ENCODE measurements at regions not wholly inside any gene's neighbourhood (a gene's known extent, or its start where the extent isn't known, plus 50 kb on each side); places are given as distances from the start of the nearest gene placed in this dataset.

GRCh38 chr19:31616031-31616430, 266.8 kb upstream of the TSHZ3 start:
- no peaks in the 10 kb centered on the region for H3K36me3 ChIP-seq (ENCODE audit: control insufficient read depth, insufficient read depth, low read length)
- H3K27ac ChIP-seq (ENCODE audit: low read length), result no peak overlapping the region
- WGBS (ENCODE audit: insufficient coverage, low lambda C conversion rate), result 20% methylated on average over 1 of the region's 3 CpGs
- no peaks in the 10 kb centered on the region for H3K9me3 ChIP-seq (ENCODE audit: control insufficient read depth, low read depth, low read length)
- no peaks in the 10 kb centered on the region for H3K4me1 ChIP-seq (ENCODE audit: control insufficient read depth, insufficient read depth, low read length)
- H3K4me3 ChIP-seq (ENCODE audit: low read length), result no peak overlapping the region
- DNase-seq, result no peak
- no peaks in the 10 kb centered on the region for H3K27me3 ChIP-seq (ENCODE audit: control insufficient read depth, insufficient read depth, low read length)

GRCh38 chr19:31617010-31617585, 267.9 kb upstream of the TSHZ3 start:
- Histone ChIP-seq H3K4me3 (ENCODE audit: low read length) (no peak overlapping the region), H3K27me3 (ENCODE audit: control insufficient read depth, insufficient read depth, low read length) (no peaks in the 10 kb centered on the region), H3K27ac (ENCODE audit: low read length) (no peak overlapping the region), H3K4me1 (ENCODE audit: control insufficient read depth, insufficient read depth, low read length) (no peaks in the 10 kb centered on the region), H3K36me3 (ENCODE audit: control insufficient read depth, insufficient read depth, low read length) (no peaks in the 10 kb centered on the region), H3K9me3 (ENCODE audit: control insufficient read depth, low read depth, low read length) (no peaks in the 10 kb centered on the region)
- no peak for DNase-seq
- WGBS (ENCODE audit: insufficient coverage, low lambda C conversion rate), result no CpG with 5 or more reads among the region's 4 CpGs

GRCh38 chr19:31625056-31625455, 275.8 kb upstream of the TSHZ3 start:
- no peak for DNase-seq

GRCh38 chr19:31625575-31625974, 276.3 kb upstream of the TSHZ3 start:
- Histone ChIP-seq H3K4me1 (ENCODE audit: control insufficient read depth, insufficient read depth, low read length) (no peaks in the 10 kb centered on the region), H3K9me3 (ENCODE audit: control insufficient read depth, low read depth, low read length) (no peaks in the 10 kb centered on the region), H3K27ac (ENCODE audit: low read length) (no peak overlapping the region), H3K36me3 (ENCODE audit: control insufficient read depth, insufficient read depth, low read length) (no peaks in the 10 kb centered on the region), H3K4me3 (ENCODE audit: low read length) (no peak overlapping the region), H3K27me3 (ENCODE audit: control insufficient read depth, insufficient read depth, low read length) (no peaks in the 10 kb centered on the region)
- 67% methylated on average over 1 of the region's 1 CpG for WGBS (ENCODE audit: insufficient coverage, low lambda C conversion rate)
- DNase-seq, result no peak

More at GRCh38 chr19:31625056-31625455, 275.8 kb upstream of the TSHZ3 start:
- H3K27ac ChIP-seq (ENCODE audit: low read length), result no peak overlapping the region
- no peaks in the 10 kb centered on the region for H3K4me1 ChIP-seq (ENCODE audit: control insufficient read depth, insufficient read depth, low read length)
- no peaks in the 10 kb centered on the region for H3K9me3 ChIP-seq (ENCODE audit: control insufficient read depth, low read depth, low read length)
- no peaks in the 10 kb centered on the region for H3K36me3 ChIP-seq (ENCODE audit: control insufficient read depth, insufficient read depth, low read length)
- no peaks in the 10 kb centered on the region for H3K27me3 ChIP-seq (ENCODE audit: control insufficient read depth, insufficient read depth, low read length)
- no CpG with 5 or more reads among the region's 4 CpGs for WGBS (ENCODE audit: insufficient coverage, low lambda C conversion rate)
- no peak overlapping the region for H3K4me3 ChIP-seq (ENCODE audit: low read length)

- no peaks in the 10 kb centered on the region for H3K9me3 ChIP-seq (ENCODE audit: control insufficient read depth, low read depth, low read length)
- WGBS (ENCODE audit: insufficient coverage, low lambda C conversion rate), result no CpG with 5 or more reads among the region's 5 CpGs
- H3K27me3 ChIP-seq (ENCODE audit: control insufficient read depth, insufficient read depth, low read length), result no peaks in the 10 kb centered on the region
- no peak overlapping the region for H3K4me3 ChIP-seq (ENCODE audit: low read length)
- H3K27ac ChIP-seq (ENCODE audit: low read length), result no peak overlapping the region
- DNase-seq, result no peak
- no peaks in the 10 kb centered on the region for H3K36me3 ChIP-seq (ENCODE audit: control insufficient read depth, insufficient read depth, low read length)
- H3K4me1 ChIP-seq (ENCODE audit: control insufficient read depth, insufficient read depth, low read length), result no peaks in the 10 kb centered on the region
Measured at GRCh38 chr19:31626941-31627340, 277.7 kb upstream of the TSHZ3 start.

GRCh38 chr19:31627620-31628365, 278.6 kb upstream of the TSHZ3 start:
- WGBS (ENCODE audit: insufficient coverage, low lambda C conversion rate), result 67% methylated on average over 3 of the region's 23 CpGs
- Histone ChIP-seq H3K4me3 (ENCODE audit: low read length) (no peak overlapping the region), H3K27ac (ENCODE audit: low read length) (no peak overlapping the region), H3K36me3 (ENCODE audit: control insufficient read depth, insufficient read depth, low read length) (no peaks in the 10 kb centered on the region), H3K9me3 (ENCODE audit: control insufficient read depth, low read depth, low read length) (no peaks in the 10 kb centered on the region), H3K27me3 (ENCODE audit: control insufficient read depth, insufficient read depth, low read length) (no peaks in the 10 kb centered on the region), H3K4me1 (ENCODE audit: control insufficient read depth, insufficient read depth, low read length) (no peaks in the 10 kb centered on the region)
- DNase-seq, result peak; percentile 28 to 52

GRCh38 chr19:31629579-31630363, 280.5 kb upstream of the TSHZ3 start:
- WGBS (ENCODE audit: insufficient coverage, low lambda C conversion rate), result 92% methylated on average over 2 of the region's 18 CpGs
- H3K27ac ChIP-seq (ENCODE audit: low read length), result no peak overlapping the region
- H3K4me1 ChIP-seq (ENCODE audit: control insufficient read depth, insufficient read depth, low read length), result no peaks in the 10 kb centered on the region
- DNase-seq, result no peak
- H3K9me3 ChIP-seq (ENCODE audit: control insufficient read depth, low read depth, low read length), result no peaks in the 10 kb centered on the region
- H3K27me3 ChIP-seq (ENCODE audit: control insufficient read depth, insufficient read depth, low read length), result no peaks in the 10 kb centered on the region
- no peaks in the 10 kb centered on the region for H3K36me3 ChIP-seq (ENCODE audit: control insufficient read depth, insufficient read depth, low read length)
- no peak overlapping the region for H3K4me3 ChIP-seq (ENCODE audit: low read length)

- H3K27me3 ChIP-seq (ENCODE audit: control insufficient read depth, insufficient read depth, low read length), result no peaks in the 10 kb centered on the region
- no peak overlapping the region for H3K27ac ChIP-seq (ENCODE audit: low read length)
- H3K4me1 ChIP-seq (ENCODE audit: control insufficient read depth, insufficient read depth, low read length), result no peaks in the 10 kb centered on the region
- H3K9me3 ChIP-seq (ENCODE audit: control insufficient read depth, low read depth, low read length), result no peaks in the 10 kb centered on the region
- H3K4me3 ChIP-seq (ENCODE audit: low read length), result no peak overlapping the region
- DNase-seq, result no peak
- H3K36me3 ChIP-seq (ENCODE audit: control insufficient read depth, insufficient read depth, low read length), result no peaks in the 10 kb centered on the region
- no CpG with 5 or more reads among the region's 8 CpGs for WGBS (ENCODE audit: insufficient coverage, low lambda C conversion rate)
Measured at GRCh38 chr19:31633014-31633413, 283.8 kb upstream of the TSHZ3 start.

- Histone ChIP-seq H3K4me3 (ENCODE audit: low read length) (no peak overlapping the region), H3K4me1 (ENCODE audit: control insufficient read depth, insufficient read depth, low read length) (no peaks in the 10 kb centered on the region), H3K27ac (ENCODE audit: low read length) (no peak overlapping the region), H3K27me3 (ENCODE audit: control insufficient read depth, insufficient read depth, low read length) (no peaks in the 10 kb centered on the region), H3K36me3 (ENCODE audit: control insufficient read depth, insufficient read depth, low read length) (no peaks in the 10 kb centered on the region), H3K9me3 (ENCODE audit: control insufficient read depth, low read depth, low read length) (no peaks in the 10 kb centered on the region)
- WGBS (ENCODE audit: insufficient coverage, low lambda C conversion rate), result no CpG with 5 or more reads among the region's 1 CpG
- DNase-seq, result no peak
Measured at GRCh38 chr19:31639306-31639705, 290.1 kb upstream of the TSHZ3 start.

- WGBS (ENCODE audit: insufficient coverage, low lambda C conversion rate), result no CpG with 5 or more reads among the region's 2 CpGs
- no peak for DNase-seq
- Histone ChIP-seq H3K36me3 (ENCODE audit: control insufficient read depth, insufficient read depth, low read length) (no peaks in the 10 kb centered on the region), H3K4me1 (ENCODE audit: control insufficient read depth, insufficient read depth, low read length) (no peaks in the 10 kb centered on the region), H3K27ac (ENCODE audit: low read length) (no peak overlapping the region), H3K27me3 (ENCODE audit: control insufficient read depth, insufficient read depth, low read length) (no peaks in the 10 kb centered on the region), H3K4me3 (ENCODE audit: low read length) (no peak overlapping the region), H3K9me3 (ENCODE audit: control insufficient read depth, low read depth, low read length) (no peaks in the 10 kb centered on the region)
Measured at GRCh38 chr19:31641591-31641990, 292.4 kb upstream of the TSHZ3 start.

Measured in large intestine (tissue), 3 donors.